HG03521 (cell line): ENCODE measurements at regions not wholly inside any gene's neighbourhood (a gene's known extent, or its start where the extent isn't known, plus 50 kb on each side); places are given as distances from the start of the nearest gene placed in this dataset.
"Not testable (repeated sequence)": the region's sequence is repeated elsewhere in the genome, so short reads cannot be mapped to it uniquely, and the experiment has no call there.

Experiments
- ATAC-seq: cut with Tn5 transposase; IDR thresholded peaks from one replicate; pipeline ENCODE4 v1.9.1; 2021; ENCODE audit warnings: mild to moderate bottlenecking, moderate library complexity; ENCODE audit not compliant: unreplicated experiment

DNA sequence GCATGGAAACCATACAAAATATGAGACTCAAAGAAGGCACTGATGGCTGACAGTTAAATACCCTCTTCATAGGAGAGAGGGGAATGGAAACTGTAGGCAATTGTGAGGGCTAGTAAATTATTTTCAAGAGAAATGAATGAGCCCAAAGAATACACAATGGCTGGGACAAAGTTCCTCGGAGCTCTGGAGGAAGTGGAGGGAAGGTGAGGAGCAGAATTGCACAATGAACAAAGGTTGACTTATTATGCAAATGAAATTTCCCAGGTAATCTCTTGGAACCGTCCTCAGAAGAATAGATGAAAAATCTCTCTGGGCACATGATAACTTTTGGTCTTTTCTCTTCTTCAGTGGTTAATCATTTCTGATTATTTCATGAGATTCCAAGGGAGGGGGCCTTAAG is 202.6 kb upstream of the VCX start:
- ATAC-seq: no peak

- no peak for ATAC-seq
Measured at GRCh38 chrX:7638078-7638710, 204.8 kb upstream of the VCX start.

GRCh38 chrX:7637066-7637465 is 205.9 kb upstream of the VCX start:
- no peak for ATAC-seq

DNA sequence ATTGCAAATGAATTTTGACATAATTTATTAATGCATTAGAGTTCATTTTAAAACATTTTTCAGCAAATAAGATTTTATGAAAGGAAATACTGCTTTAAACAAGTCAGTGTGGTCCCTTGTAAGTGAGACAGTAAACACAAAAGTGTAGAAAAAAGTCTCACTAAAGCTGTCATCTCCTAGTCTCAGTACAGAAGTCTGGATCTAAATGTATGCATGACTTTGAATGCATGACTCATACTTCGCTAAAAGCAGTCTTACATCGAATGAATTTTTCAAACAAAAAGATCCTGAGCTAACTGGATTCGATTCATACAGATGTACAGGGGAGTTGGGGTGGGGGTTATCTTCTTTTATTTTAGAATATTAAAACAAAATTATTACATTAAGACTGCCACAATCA is 207.4 kb upstream of the VCX start:
- ATAC-seq: no peak

DNA sequence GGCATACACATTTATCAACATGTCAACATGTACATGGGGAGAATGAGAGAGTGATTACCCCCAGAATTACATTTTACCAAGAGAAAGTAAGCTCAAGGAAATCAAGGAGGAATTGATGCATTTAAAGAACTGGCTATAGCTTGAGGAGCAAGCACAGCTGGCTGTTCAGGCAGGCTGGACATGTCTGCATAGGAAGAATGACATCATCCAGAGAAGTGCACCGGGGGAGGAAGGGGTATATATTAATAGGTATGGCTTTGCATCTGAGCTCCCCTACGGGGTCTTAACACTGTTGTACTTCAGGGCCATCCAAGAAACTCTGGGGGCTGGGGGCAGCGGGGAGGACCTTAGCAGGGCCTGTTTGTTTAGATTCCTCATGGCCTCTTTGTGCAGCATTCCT is 222.4 kb upstream of the VCX start:
- ATAC-seq: no peak

DNA sequence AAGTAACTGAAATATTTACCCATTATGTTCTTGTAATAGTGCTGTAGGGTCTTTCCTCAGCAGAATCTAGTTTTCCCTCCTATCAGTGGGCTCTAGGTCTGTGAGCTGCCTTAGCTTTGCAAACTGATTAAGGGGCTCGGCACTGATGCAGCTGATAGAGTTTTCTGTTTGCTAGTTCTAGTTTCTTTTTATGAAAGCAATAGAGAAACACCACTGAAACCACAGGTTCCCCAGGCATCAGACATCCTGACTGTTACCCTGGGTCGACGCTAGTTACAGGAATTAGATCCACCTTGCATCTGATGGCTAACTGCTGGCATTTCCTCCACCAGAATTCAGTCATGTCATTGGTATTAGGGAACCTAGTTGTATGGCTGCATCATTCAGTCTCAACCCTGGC is 225.0 kb upstream of the VCX start:
- ATAC-seq: no peak

- no peak for ATAC-seq
Measured at GRCh38 chrX:7614616-7615015, 228.4 kb upstream of the VCX start.

GRCh38 chrX:7608625-7609024 is 234.3 kb upstream of the VCX start:
- ATAC-seq: not testable (repeated sequence)

DNA sequence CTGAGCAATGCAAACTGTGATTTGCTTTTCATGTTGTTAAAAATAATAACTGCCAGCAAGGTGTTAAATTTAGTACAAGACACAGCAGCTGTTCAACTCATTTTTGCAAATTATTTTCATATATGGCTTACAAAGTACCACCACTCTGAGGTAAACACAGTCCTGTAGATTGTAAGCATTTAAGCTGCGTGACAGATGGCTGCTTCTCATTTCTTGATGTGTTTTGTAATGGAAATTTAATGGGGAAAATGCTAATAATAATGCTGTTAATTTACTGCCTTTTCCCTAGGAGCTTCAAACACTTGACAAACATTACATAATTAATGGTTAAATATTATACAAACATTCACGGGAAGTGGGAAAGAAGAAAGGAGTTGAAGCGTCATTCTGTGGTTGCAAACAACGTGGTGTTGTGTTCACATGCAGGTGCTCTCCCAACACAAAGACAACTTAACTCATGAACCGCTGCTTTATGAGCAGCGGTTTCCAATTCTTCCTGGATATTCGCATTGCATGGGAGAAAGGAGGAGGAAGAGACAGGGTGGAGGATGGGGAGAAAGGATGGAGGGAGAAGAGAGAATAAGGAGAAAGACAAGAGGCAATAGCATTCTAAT is 236.8 kb upstream of the VCX start:
- no peak for ATAC-seq

GRCh38 chrX:7603387-7603786 is 239.6 kb upstream of the VCX start:
- ATAC-seq: no peak

- no peak for ATAC-seq
Measured at GRCh38 chrX:7596822-7597221, 246.1 kb upstream of the VCX start.

- ATAC-seq: not testable (repeated sequence)
Measured at GRCh38 chrX:7593370-7593769, 249.6 kb upstream of the VCX start.

GRCh38 chrX:7586126-7586525 is 256.8 kb upstream of the VCX start:
- no peak for ATAC-seq

GRCh38 chrX:7582191-7582590 is 260.8 kb upstream of the VCX start:
- no peak for ATAC-seq

GRCh38 chrX:7580127-7580526 is 262.8 kb upstream of the VCX start:
- no peak for ATAC-seq

- no peak for ATAC-seq
Measured at GRCh38 chrX:7574325-7574724, 268.6 kb upstream of the VCX start.

- ATAC-seq: no peak
Measured at GRCh38 chrX:7570432-7571029, 272.4 kb upstream of the VCX start.

GRCh38 chrX:7568597-7568996 is 274.4 kb upstream of the VCX start:
- no peak for ATAC-seq

- no peak for ATAC-seq
Measured at GRCh38 chrX:7568130-7568529, 274.8 kb upstream of the VCX start.

GRCh38 chrX:7552760-7553159 is 290.2 kb upstream of the VCX start:
- no peak for ATAC-seq

- ATAC-seq: no peak
Measured at GRCh38 chrX:7546551-7547080, 296.4 kb upstream of the VCX start.

- no peak for ATAC-seq
Measured at GRCh38 chrX:7545564-7545963, 297.4 kb upstream of the VCX start.
